B cell (primary cell): ENCODE measurements at regions not wholly inside any gene's neighbourhood (a gene's known extent, or its start where the extent isn't known, plus 50 kb on each side); places are given as distances from the start of the nearest gene placed in this dataset.

Experiments used
- ATAC-seq: fragments of 200-7000 bp; cut with Tn5 transposase; one replicate; pipeline ENCODE4 v1.10.0; 2021; ENCODE audit warnings: low read depth, mild to moderate bottlenecking, moderate number of reproducible peaks, moderate library complexity
- CTCF ChIA-PET: fragments of 350-600 bp; sonication (Branson Sonifier 250); formaldehyde crosslinking; loops from one replicate; lab custom pipeline; 2021; ENCODE audit warnings: antibody characterized with exemption, inconsistent platforms; lab: Charles Lee
- POLR2A ChIA-PET: fragments of 350-600 bp; sonication (Branson Sonifier 250); formaldehyde crosslinking; loops from one replicate; lab custom pipeline; 2021; ENCODE audit warnings: antibody characterized with exemption; lab: Charles Lee
- DNase-seq: peaks from one replicate; pipeline ENCODE4 v3.0.0; 2013
- H2AFZ ChIP-seq: 2 replicates; pipeline ENCODE4 v1.6.1; 2012; ENCODE audit warnings: mild to moderate bottlenecking, low read depth, low read length; ENCODE audit not compliant: insufficient read depth, poor library complexity, severe bottlenecking
- H3K27ac ChIP-seq, 2 donors: 1 replicate in 1 of 2; 2 replicates in 1 of 2; pipeline ENCODE4 v1.5.1; 2012 to 2013; ENCODE audit warnings: low read length in 2 of 2, mild to moderate bottlenecking in 2 of 2, moderate library complexity in 1 of 2
- H3K27me3 ChIP-seq, 4 experiments: fragments of 200-600 bp in 1 of 4; sonication (generic) in 1 of 4; replicated peaks in 1 of 4; 1 replicate in 2 of 4; 2 replicates in 2 of 4; pipeline versions ENCODE4 v1.6.1 to v1.7.0; 2013 to 2016; ENCODE audit warnings: low read length in 3 of 4, mild to moderate bottlenecking in 2 of 4, mixed read lengths in 1 of 4, moderate library complexity in 1 of 4; ENCODE audit not compliant: insufficient read depth in 4 of 4, control insufficient read depth in 3 of 4; ENCODE audit errors: control extremely low read depth in 1 of 4
- H3K36me3 ChIP-seq, 2 experiments: replicated peaks in 1 of 2; 1 replicate in 1 of 2; 2 replicates in 1 of 2; pipeline versions ENCODE4 v1.6.1 to v1.7.1; 2013; ENCODE audit warnings: low read length in 1 of 2; ENCODE audit not compliant: insufficient read depth in 2 of 2, control insufficient read depth in 1 of 2; ENCODE audit errors: control extremely low read depth in 1 of 2, extremely low read depth in 1 of 2
- H3K4me1 ChIP-seq, 2 donors: fragments of 200-600 bp in 1 of 2; sonication (generic) in 1 of 2; 1 replicate in 1 of 2; 2 replicates in 1 of 2; pipeline versions ENCODE4 v1.5.1 to v1.6.1; 2013 to 2017; ENCODE audit warnings: low read length in 2 of 2; ENCODE audit not compliant: control insufficient read depth in 2 of 2, insufficient read depth in 2 of 2
- H3K4me2 ChIP-seq: replicated peaks from 2 replicates; pipeline ENCODE3; 2012; ENCODE audit warnings: mild to moderate bottlenecking, low read depth, low read length; ENCODE audit not compliant: poor library complexity, severe bottlenecking
- H3K4me3 ChIP-seq, 5 experiments: fragments of 200-600 bp in 1 of 5; sonication (generic) in 1 of 5; 1 replicate in 3 of 5; 2 replicates in 2 of 5; pipeline versions ENCODE4 v1.5.1 to v1.7.0; 2011 to 2016; ENCODE audit warnings: low read length in 4 of 5, mild to moderate bottlenecking in 4 of 5, low read depth in 2 of 5, control low read depth in 1 of 5, moderate library complexity in 1 of 5; ENCODE audit not compliant: insufficient read depth in 1 of 5; ENCODE audit errors: control extremely low read depth in 1 of 5, extremely low read depth in 1 of 5
- H3K79me2 ChIP-seq: fragments of 200-600 bp; sonication (generic); one replicate; pipeline ENCODE4 v1.6.0; 2016; ENCODE audit warnings: low read length; ENCODE audit not compliant: control insufficient read depth, insufficient read depth
- H3K9ac ChIP-seq: fragments of 200-600 bp; sonication (generic); 2 replicates; pipeline ENCODE4 v1.6.1; 2017; ENCODE audit warnings: mild to moderate bottlenecking, low read length, moderate library complexity
- H3K9me3 ChIP-seq, 3 donors: one replicate each; pipeline versions ENCODE4 v1.6.1 to v1.7.1; 2013; ENCODE audit warnings: low read length in 2 of 3; ENCODE audit not compliant: control insufficient read depth in 2 of 3, insufficient read depth in 1 of 3; ENCODE audit errors: control extremely low read depth in 1 of 3
- H4K20me1 ChIP-seq: 2 replicates; pipeline ENCODE4 v1.6.0; 2012; ENCODE audit warnings: mild to moderate bottlenecking, low read length; ENCODE audit not compliant: insufficient read depth, control insufficient read depth, poor library complexity, severe bottlenecking
- H3K27ac Mint-ChIP-seq: one replicate; pipeline ENCODE4 v1.8.0; 2021; ENCODE audit warnings: mixed read lengths
- H3K27me3 Mint-ChIP-seq: one replicate; pipeline ENCODE4 v1.8.0; 2021; ENCODE audit warnings: mixed read lengths
- H3K4me1 Mint-ChIP-seq: one replicate; pipeline ENCODE4 v1.8.0; 2021; ENCODE audit warnings: mixed read lengths
- H3K4me3 Mint-ChIP-seq: one replicate; pipeline ENCODE4 v1.8.0; 2021; ENCODE audit warnings: mixed read lengths
- H3K9me3 Mint-ChIP-seq: one replicate; pipeline ENCODE4 v1.8.0; 2022; ENCODE audit warnings: mixed read lengths; ENCODE audit not compliant: insufficient read depth
- CTCF ChIP-seq: fragments of 200-600 bp; IDR thresholded peaks from one replicate; pipeline ENCODE4 v1.8.0; 2022; ENCODE audit warnings: antibody characterized with exemption, mild to moderate bottlenecking
- EZH2 ChIP-seq: IDR thresholded peaks from 2 replicates; pipeline ENCODE4 v1.6.1; 2012; ENCODE audit warnings: borderline replicate concordance, low read depth, mild to moderate bottlenecking, moderate library complexity, low read length; ENCODE audit not compliant: insufficient read depth, poor library complexity, severe bottlenecking
- WGBS: methylation state at CpG from one replicate; pipeline ENCODE4 v1.1.5; 2013; ENCODE audit warnings: missing lambda C conversion rate; ENCODE audit not compliant: insufficient coverage; 5-methylcytosine and 5-hydroxymethylcytosine counted together
- intact Hi-C: fragments of 100-400 bp; cut with micrococcal nuclease; formaldehyde crosslinking; loops from one replicate; pipeline ENCODE4 v1.10.0; 2022

GRCh38 chr17:34820248-34820801 lies 140.9 kb downstream of the CCT6B start:
- H3K27ac ChIP-seq: no peak overlapping the region
- Mint-ChIP-seq H3K4me1 (no peaks in the 10 kb centered on the region), H3K4me3 (no peak overlapping the region), H3K9me3 (no peaks in the 10 kb centered on the region), H3K27me3 (peaks cover 24% of the 10 kb centered on the region), H3K27ac (no peak overlapping the region)
- DNase-seq (no peak), ATAC-seq (no peak)
- TF ChIP-seq CTCF (no peak), EZH2 (no peak)
- intact Hi-C loops: no loop called here
- no peak overlapping the region for H3K4me3 ChIP-seq
- ChIA-PET POLR2A (no interaction called here), CTCF (no interaction called here)
- H4K20me1 ChIP-seq: no peaks in the 10 kb centered on the region
- 78% methylated on average over 3 of the region's 8 CpGs for WGBS
- no peaks in the 10 kb centered on the region for H3K4me1 ChIP-seq
- no peaks in the 10 kb centered on the region for H3K9me3 ChIP-seq
- H3K9ac ChIP-seq: no peak overlapping the region
- H3K4me2 ChIP-seq: no peak overlapping the region
- H3K27me3 ChIP-seq: peaks cover 0 to 2% (median 0%) of the 10 kb centered on the region in 4 experiments
- H3K79me2 ChIP-seq: no peaks in the 10 kb centered on the region
- H2AFZ ChIP-seq: no peak overlapping the region
- no peaks in the 10 kb centered on the region for H3K36me3 ChIP-seq

- ChIA-PET POLR2A (no interaction called here), CTCF (no interaction called here)
- Histone ChIP-seq H3K9me3 (no peaks in the 10 kb centered on the region), H3K4me3 (no peak overlapping the region), H3K4me2 (no peak overlapping the region), H3K4me1 (no peaks in the 10 kb centered on the region), H3K27ac (no peak overlapping the region), H3K79me2 (no peaks in the 10 kb centered on the region), H4K20me1 (no peaks in the 10 kb centered on the region), H3K9ac (no peak overlapping the region), H3K36me3 (no peaks in the 10 kb centered on the region), H3K27me3 (peaks cover 0 to 2% (median 0%) of the 10 kb centered on the region in 4 experiments), H2AFZ (no peak overlapping the region)
- peaks cover 24% of the 10 kb centered on the region for H3K27me3 Mint-ChIP-seq
- intact Hi-C loops: no loop called here
- H3K9me3 Mint-ChIP-seq: no peaks in the 10 kb centered on the region
- no peaks in the 10 kb centered on the region for H3K4me1 Mint-ChIP-seq
- ATAC-seq: no peak
- no peak for DNase-seq
- H3K27ac Mint-ChIP-seq: no peak overlapping the region
- TF ChIP-seq EZH2: no peak
- TF ChIP-seq CTCF: no peak
- WGBS: 83% methylated on average over 5 of the region's 8 CpGs
- H3K4me3 Mint-ChIP-seq: no peak overlapping the region
Observed at GRCh38 chr17:34817252-34818035, 143.8 kb downstream of the CCT6B start.
